PC-9 (cell line): ENCODE measurements at regions not wholly inside any gene's neighbourhood (a gene's known extent, or its start where the extent isn't known, plus 50 kb on each side); places are given as distances from the start of the nearest gene placed in this dataset.

ENCODE experiments used
- BruUV-seq: library from RNA; stranded (reverse); fragments of 400-500 nt; replicated peaks from 2 replicates; lab custom pipeline; 2021; lab: Mats Ljungman, UMichigan
- CTCF ChIA-PET: fragments of 300-600 bp; sonication (Branson Sonifier 250); formaldehyde crosslinking; loops from one replicate; lab custom pipeline; 2022; ENCODE audit warnings: antibody characterized with exemption; lab: Charles Lee
- POLR2A ChIA-PET: fragments of 300-600 bp; sonication (Branson Sonifier 250); formaldehyde crosslinking; loops from one replicate; lab custom pipeline; 2022; ENCODE audit warnings: antibody characterized with exemption; ENCODE audit not compliant: unreplicated experiment; lab: Charles Lee
- DNase-seq, 2 experiments: peaks; one replicate each; pipeline versions ENCODE4 v3.0.0 to v3.0.0-alpha.2; 2015 to 2022; ENCODE audit warnings: mixed read lengths in 1 of 2
- H2AFZ ChIP-seq: fragments of 200-600 bp; sonication (generic); 2 replicates; pipeline ENCODE4 v1.8.1; 2017; ENCODE audit warnings: antibody characterized with exemption
- H3F3A ChIP-seq: fragments of 200-600 bp; sonication (generic); 2 replicates; pipeline ENCODE4 v1.8.1; 2017; ENCODE audit warnings: antibody characterized with exemption, mild to moderate bottlenecking, low read depth; ENCODE audit not compliant: insufficient read depth
- H3K27ac ChIP-seq: fragments of 200-600 bp; sonication (generic); 2 replicates; pipeline ENCODE4 v1.6.1; 2016; ENCODE audit warnings: mixed run types
- H3K27me3 ChIP-seq: fragments of 200-600 bp; sonication (generic); 2 replicates; pipeline ENCODE4 v1.6.1; 2016; ENCODE audit warnings: low read depth, mixed run types; ENCODE audit not compliant: insufficient read depth
- H3K36me3 ChIP-seq: fragments of 200-600 bp; sonication (generic); 2 replicates; pipeline ENCODE4 v1.6.1; 2016; ENCODE audit warnings: low read depth, mixed run types
- H3K4me1 ChIP-seq: fragments of 200-600 bp; sonication (generic); replicated peaks from 2 replicates; pipeline ENCODE4 v1.6.1; 2016; ENCODE audit warnings: mixed run types; ENCODE audit not compliant: insufficient read depth
- H3K4me2 ChIP-seq: fragments of 200-600 bp; sonication (generic); 2 replicates; pipeline ENCODE4 v1.6.1; 2017; ENCODE audit warnings: mixed run types
- H3K4me3 ChIP-seq: fragments of 200-600 bp; sonication (generic); 2 replicates; pipeline ENCODE4 v1.6.1; 2016; ENCODE audit warnings: mixed run types
- H3K79me2 ChIP-seq: fragments of 200-600 bp; sonication (generic); 2 replicates; pipeline ENCODE4 v1.6.1; 2017; ENCODE audit warnings: low read depth, mixed run types
- H3K9me2 ChIP-seq: fragments of 200-600 bp; sonication (generic); 2 replicates; pipeline ENCODE4 v1.8.1; 2017; ENCODE audit warnings: mild to moderate bottlenecking; ENCODE audit not compliant: insufficient read depth
- H3K9me3 ChIP-seq: fragments of 200-600 bp; sonication (generic); 2 replicates; pipeline ENCODE4 v1.8.1; 2016; ENCODE audit warnings: low read depth; ENCODE audit not compliant: insufficient read depth
- H4K20me1 ChIP-seq: fragments of 200-600 bp; sonication (generic); 2 replicates; pipeline ENCODE4 v1.8.1; 2017; ENCODE audit not compliant: insufficient read depth
- CTCF ChIP-seq: fragments of 200-600 bp; sonication (generic); conservative IDR thresholded peaks from 2 replicates; pipeline ENCODE4 v1.6.1; 2017; ENCODE audit warnings: mixed run types, antibody characterized with exemption, mild to moderate bottlenecking, moderate library complexity
- EZH2 ChIP-seq: fragments of 200-600 bp; sonication (generic); IDR thresholded peaks from 2 replicates; pipeline ENCODE4 v1.8.0; 2017; ENCODE audit warnings: antibody characterized with exemption, low read depth
- intact Hi-C: fragments of 100-400 bp; cut with micrococcal nuclease; formaldehyde crosslinking; loops from one replicate; pipeline ENCODE4 v1.10.0; 2022; ENCODE audit not compliant: unreplicated experiment

DNA sequence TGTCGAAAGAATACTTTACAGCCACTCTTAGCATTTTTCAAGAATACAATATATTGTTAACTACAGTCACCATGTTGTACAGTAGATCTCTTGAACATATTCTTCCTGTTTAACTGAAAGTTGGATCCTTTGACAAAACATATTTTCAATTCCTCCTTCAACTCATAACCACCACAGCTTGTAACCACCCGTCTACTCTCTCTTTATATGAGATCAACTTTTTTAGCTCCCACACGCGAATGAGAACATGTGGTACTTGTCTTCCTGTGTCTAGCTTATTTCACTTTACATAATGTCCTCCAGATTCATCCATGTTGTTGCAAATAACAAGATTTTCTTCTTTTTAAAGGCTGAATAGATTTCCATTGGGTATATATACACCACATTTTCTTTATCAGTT lies 338.3 kb upstream of the IGFBP7 start:
- Histone ChIP-seq H3K36me3 (no peaks in the 10 kb centered on the region), H2AFZ (no peak overlapping the region), H3K4me3 (no peak overlapping the region), H3K79me2 (no peaks in the 10 kb centered on the region), H3F3A (no peaks in the 10 kb centered on the region), H3K9me3 (no peaks in the 10 kb centered on the region), H3K4me2 (no peak overlapping the region), H3K4me1 (no peaks in the 10 kb centered on the region), H4K20me1 (no peaks in the 10 kb centered on the region), H3K27ac (no peak overlapping the region), H3K9me2 (no peaks in the 10 kb centered on the region), H3K27me3 (no peaks in the 10 kb centered on the region)
- no peak for TF ChIP-seq CTCF
- no peak for TF ChIP-seq EZH2
- ChIA-PET POLR2A (no interaction called here), CTCF (interaction anchor here (0.6 kb wide), 1 partner anchor 1986 kb away, joined by 4 read pairs; no protein-coding TSS in a partner anchor)
- no TSS peak for BruUV-seq
- DNase-seq = no peak
- intact Hi-C loops = no loop called here

GRCh38 chr4:57446266-57446665 lies 336.1 kb upstream of the IGFBP7 start:
- Histone ChIP-seq H2AFZ (no peak overlapping the region), H3K9me3 (no peaks in the 10 kb centered on the region), H3K36me3 (no peaks in the 10 kb centered on the region), H3K27me3 (no peaks in the 10 kb centered on the region), H3K27ac (no peak overlapping the region), H3K4me1 (no peaks in the 10 kb centered on the region), H4K20me1 (no peaks in the 10 kb centered on the region), H3K4me3 (no peak overlapping the region), H3F3A (no peaks in the 10 kb centered on the region), H3K4me2 (no peak overlapping the region), H3K79me2 (no peaks in the 10 kb centered on the region), H3K9me2 (no peaks in the 10 kb centered on the region)
- no TSS peak for BruUV-seq
- ChIA-PET CTCF (no interaction called here), POLR2A (no interaction called here)
- no peak for DNase-seq
- intact Hi-C loops = no loop called here
- TF ChIP-seq CTCF (no peak), EZH2 (no peak)

GRCh38 chr4:57445686-57446085 lies 335.5 kb upstream of the IGFBP7 start:
- no peaks in the 10 kb centered on the region for H3F3A ChIP-seq
- no peaks in the 10 kb centered on the region for H3K9me3 ChIP-seq
- POLR2A ChIA-PET = no interaction called here
- H3K27ac ChIP-seq = no peak overlapping the region
- H3K4me1 ChIP-seq = no peaks in the 10 kb centered on the region
- H2AFZ ChIP-seq = no peak overlapping the region
- H3K36me3 ChIP-seq = no peaks in the 10 kb centered on the region
- intact Hi-C loops = no loop called here
- no peaks in the 10 kb centered on the region for H3K9me2 ChIP-seq
- H3K27me3 ChIP-seq = no peaks in the 10 kb centered on the region
- H3K4me2 ChIP-seq = no peak overlapping the region
- DNase-seq = no peak
- no peak overlapping the region for H3K4me3 ChIP-seq
- no peaks in the 10 kb centered on the region for H3K79me2 ChIP-seq
- CTCF ChIA-PET = no interaction called here
- BruUV-seq = no TSS peak
- no peaks in the 10 kb centered on the region for H4K20me1 ChIP-seq
- no peak for TF ChIP-seq EZH2
- no peak for TF ChIP-seq CTCF
